ENCODE measurements at regions not wholly inside any gene's neighbourhood (a gene's known extent, or its start where the extent isn't known, plus 50 kb on each side); places are given as distances from the start of the nearest gene placed in this dataset.

DNA sequence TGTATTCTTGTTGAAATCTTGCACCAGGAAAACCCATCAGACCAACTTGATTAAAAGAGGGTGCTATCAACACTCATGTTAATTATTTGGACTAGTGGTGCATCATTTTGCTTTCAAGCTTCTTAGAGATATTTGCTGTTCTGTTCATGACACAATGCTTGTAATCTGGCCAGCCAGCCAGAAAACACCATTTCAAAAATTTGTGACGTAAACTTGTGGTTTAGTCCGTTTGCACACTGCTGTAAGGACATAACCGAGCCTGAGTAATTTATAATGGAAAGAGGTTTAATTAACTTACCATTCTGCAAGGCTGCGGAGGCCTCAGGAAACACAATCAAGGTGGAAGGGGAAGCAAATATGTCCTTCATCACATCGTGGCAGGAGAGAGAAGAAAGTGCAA is 374.3 kb upstream of the TGFBR2 start:
- TF ChIP-seq, protein P1, sequence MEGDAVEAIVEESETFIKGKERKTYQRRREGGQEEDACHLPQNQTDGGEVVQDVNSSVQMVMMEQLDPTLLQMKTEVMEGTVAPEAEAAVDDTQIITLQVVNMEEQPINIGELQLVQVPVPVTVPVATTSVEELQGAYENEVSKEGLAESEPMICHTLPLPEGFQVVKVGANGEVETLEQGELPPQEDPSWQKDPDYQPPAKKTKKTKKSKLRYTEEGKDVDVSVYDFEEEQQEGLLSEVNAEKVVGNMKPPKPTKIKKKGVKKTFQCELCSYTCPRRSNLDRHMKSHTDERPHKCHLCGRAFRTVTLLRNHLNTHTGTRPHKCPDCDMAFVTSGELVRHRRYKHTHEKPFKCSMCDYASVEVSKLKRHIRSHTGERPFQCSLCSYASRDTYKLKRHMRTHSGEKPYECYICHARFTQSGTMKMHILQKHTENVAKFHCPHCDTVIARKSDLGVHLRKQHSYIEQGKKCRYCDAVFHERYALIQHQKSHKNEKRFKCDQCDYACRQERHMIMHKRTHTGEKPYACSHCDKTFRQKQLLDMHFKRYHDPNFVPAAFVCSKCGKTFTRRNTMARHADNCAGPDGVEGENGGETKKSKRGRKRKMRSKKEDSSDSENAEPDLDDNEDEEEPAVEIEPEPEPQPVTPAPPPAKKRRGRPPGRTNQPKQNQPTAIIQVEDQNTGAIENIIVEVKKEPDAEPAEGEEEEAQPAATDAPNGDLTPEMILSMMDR (IDR thresholded peaks at IDR 0.05), result no peak
- TF ChIP-seq POLR2A (IDR thresholded peaks at IDR 0.05), result no peak
- TF ChIP-seq POLR2AphosphoS5 (IDR thresholded peaks at IDR 0.05; ENCODE audit: insufficient read depth in 1 of 2, low read depth in 1 of 2), result no peak
